H1 (cell line): ENCODE measurements at regions not wholly inside any gene's neighbourhood (a gene's known extent, or its start where the extent isn't known, plus 50 kb on each side); places are given as distances from the start of the nearest gene placed in this dataset.

Source experiments
- MAFK ChIP-seq: IDR thresholded peaks from 2 replicates; pipeline ENCODE4 v1.6.1; 2012; ENCODE audit warnings: low read depth, mild to moderate bottlenecking, improper control_type of control experiment, low read length
- NANOG ChIP-seq: IDR thresholded peaks from 2 replicates; pipeline ENCODE4 v1.6.1; 2011; ENCODE audit warnings: low read length, low read depth, mild to moderate bottlenecking, inconsistent platforms; ENCODE audit not compliant: insufficient read depth, poor library complexity, severe bottlenecking
- RAD21 ChIP-seq, 2 experiments: IDR thresholded peaks in 1 of 2; conservative IDR thresholded peaks in 1 of 2; 2 replicates each; pipeline ENCODE4 v1.6.1; 2011; ENCODE audit warnings: low read depth in 2 of 2, low read length in 2 of 2, improper control_type of control experiment in 1 of 2, inconsistent platforms in 1 of 2, mild to moderate bottlenecking in 1 of 2, moderate library complexity in 1 of 2
- SP2 ChIP-seq: IDR thresholded peaks from 2 replicates; pipeline ENCODE4 v1.6.1; 2012; ENCODE audit warnings: mild to moderate bottlenecking, low read length, inconsistent platforms
- TF ChIP-seq, protein P1 (sequence below): IDR thresholded peaks from 2 replicates; pipeline ENCODE4 v1.6.1; 2011; ENCODE audit warnings: low read length, improper control_type of control experiment

DNA sequence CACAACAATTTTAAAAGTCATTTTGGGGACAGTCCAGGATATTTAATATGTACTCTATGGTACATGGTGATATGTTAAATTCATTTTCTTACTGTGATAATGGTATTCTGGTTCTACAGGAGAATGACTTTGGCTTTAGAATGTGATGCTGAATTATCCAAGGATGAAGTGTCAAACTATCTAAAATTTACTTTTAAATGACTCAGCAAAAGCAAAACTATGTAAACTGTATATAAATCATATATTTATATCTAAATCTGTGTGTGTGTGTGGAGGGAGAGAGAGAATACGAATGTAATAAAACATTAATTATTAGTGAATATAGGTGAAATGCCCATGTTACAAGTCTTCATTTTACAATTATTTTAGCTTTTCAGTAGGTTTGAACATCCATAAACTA, 733.8 kb upstream of the CA10 start (continued):
- TF ChIP-seq SP2, result no peak
- no peak for TF ChIP-seq NANOG
- TF ChIP-seq, protein P1, sequence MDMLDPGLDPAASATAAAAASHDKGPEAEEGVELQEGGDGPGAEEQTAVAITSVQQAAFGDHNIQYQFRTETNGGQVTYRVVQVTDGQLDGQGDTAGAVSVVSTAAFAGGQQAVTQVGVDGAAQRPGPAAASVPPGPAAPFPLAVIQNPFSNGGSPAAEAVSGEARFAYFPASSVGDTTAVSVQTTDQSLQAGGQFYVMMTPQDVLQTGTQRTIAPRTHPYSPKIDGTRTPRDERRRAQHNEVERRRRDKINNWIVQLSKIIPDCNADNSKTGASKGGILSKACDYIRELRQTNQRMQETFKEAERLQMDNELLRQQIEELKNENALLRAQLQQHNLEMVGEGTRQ, result no peak
- no peak for TF ChIP-seq MAFK
- no peak for TF ChIP-seq RAD21 (IDR thresholded peaks at IDR 0.05 in 1 of 2, conservative IDR thresholded peaks at IDR 0.05 in 1 of 2; ENCODE audit: low read depth in 2 of 2, low read length in 2 of 2)
